ENCODE measurements at regions not wholly inside any gene's neighbourhood (a gene's known extent, or its start where the extent isn't known, plus 50 kb on each side); places are given as distances from the start of the nearest gene placed in this dataset.
A peak's percentile ranks its signal among the peaks of the same experiment; 100 is the strongest.
"Not testable (repeated sequence)": the region's sequence is repeated elsewhere in the genome, so short reads cannot be mapped to it uniquely, and the experiment has no call there.

GRCh38 chr12:58314610-58315009 is 373.2 kb downstream of the ATP23 start:
- FAIRE-seq = no peak

- no peak for FAIRE-seq
These were observed 375.6 kb downstream of the ATP23 start for GRCh38 chr12:58316926-58317325.

GRCh38 chr12:58321414-58321813 is 380.0 kb downstream of the ATP23 start:
- FAIRE-seq = no peak

GRCh38 chr12:58323676-58324075 is 382.3 kb downstream of the ATP23 start:
- no peak for FAIRE-seq

GRCh38 chr12:58325561-58325960 is 384.2 kb downstream of the ATP23 start:
- FAIRE-seq = no peak

GRCh38 chr12:58326534-58326933 is 385.2 kb downstream of the ATP23 start:
- no peak for FAIRE-seq

GRCh38 chr12:58336581-58337242 is 395.3 kb downstream of the ATP23 start:
- not testable (repeated sequence) for FAIRE-seq

GRCh38 chr12:58337539-58337938 is 396.2 kb downstream of the ATP23 start:
- FAIRE-seq = not testable (repeated sequence)

- no peak for FAIRE-seq
These were observed 400.4 kb downstream of the ATP23 start for GRCh38 chr12:58341791-58342190.

- no peak for FAIRE-seq
These were observed 401.4 kb downstream of the ATP23 start for GRCh38 chr12:58342736-58343135.

- peak; percentile 86 for FAIRE-seq
These were observed 404.8 kb downstream of the ATP23 start for GRCh38 chr12:58346032-58346632.

GRCh38 chr12:58347188-58347587 is 405.8 kb downstream of the ATP23 start:
- FAIRE-seq = no peak

GRCh38 chr12:58347691-58348090 is 406.3 kb downstream of the ATP23 start:
- no peak for FAIRE-seq

- FAIRE-seq = no peak
These were observed 407.8 kb downstream of the ATP23 start for GRCh38 chr12:58349161-58349560.

- FAIRE-seq = no peak
These were observed 415.4 kb downstream of the ATP23 start for GRCh38 chr12:58356794-58357193.

GRCh38 chr12:58357511-58357910 is 416.1 kb downstream of the ATP23 start:
- FAIRE-seq = no peak

GRCh38 chr12:58358369-58358768 is 417.0 kb downstream of the ATP23 start:
- FAIRE-seq = no peak

GRCh38 chr12:58359084-58359483 is 417.7 kb downstream of the ATP23 start:
- FAIRE-seq = no peak

GRCh38 chr12:58361056-58361455 is 419.7 kb downstream of the ATP23 start:
- no peak for FAIRE-seq

GRCh38 chr12:58363971-58364370 is 422.6 kb downstream of the ATP23 start:
- FAIRE-seq = no peak

GRCh38 chr12:58364389-58365086 is 423.2 kb downstream of the ATP23 start:
- FAIRE-seq = no peak

- no peak for FAIRE-seq
These were observed 423.7 kb downstream of the ATP23 start for GRCh38 chr12:58365087-58365390.

- FAIRE-seq = no peak
These were observed 425.7 kb downstream of the ATP23 start for GRCh38 chr12:58367041-58367440.

GRCh38 chr12:58368001-58368400 is 426.6 kb downstream of the ATP23 start:
- no peak for FAIRE-seq
